ENCODE measurements at regions not wholly inside any gene's neighbourhood (a gene's known extent, or its start where the extent isn't known, plus 50 kb on each side); places are given as distances from the start of the nearest gene placed in this dataset.

DNA sequence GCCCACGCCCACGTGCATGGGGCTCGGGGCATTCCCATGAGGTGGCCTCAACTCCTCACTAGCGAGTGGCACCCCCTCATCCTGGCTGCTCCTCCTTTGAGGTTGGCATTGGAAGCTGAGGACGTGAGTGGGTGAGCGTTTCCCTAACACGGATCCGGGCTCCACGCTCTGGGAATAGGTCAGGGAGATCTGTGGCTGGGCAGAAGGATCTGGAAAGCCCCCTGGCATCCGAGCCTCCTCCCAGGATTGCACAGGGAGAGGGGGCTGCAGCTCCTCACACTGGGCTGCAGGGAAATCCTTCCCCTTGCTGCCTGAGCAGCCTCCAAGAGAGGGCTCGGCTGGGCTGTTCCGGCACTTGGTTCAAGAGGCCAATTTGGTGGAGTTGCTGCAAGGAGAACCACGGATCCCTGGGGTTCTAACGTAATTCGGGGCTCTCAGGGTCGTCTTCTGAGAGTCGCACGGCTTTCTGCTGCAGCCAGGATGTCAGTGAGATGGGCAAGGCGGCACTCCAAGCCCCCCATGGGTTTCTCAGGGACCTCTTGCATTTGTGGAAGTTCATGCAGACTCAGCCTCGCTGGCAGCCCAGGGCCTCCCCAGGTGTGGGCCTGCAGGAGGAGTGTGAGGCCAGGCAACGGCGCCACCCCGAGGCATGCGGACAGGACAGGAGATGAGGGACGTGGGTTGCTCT lies 1119.0 kb downstream of the BRD1 start:
- TF ChIP-seq, protein P1, sequence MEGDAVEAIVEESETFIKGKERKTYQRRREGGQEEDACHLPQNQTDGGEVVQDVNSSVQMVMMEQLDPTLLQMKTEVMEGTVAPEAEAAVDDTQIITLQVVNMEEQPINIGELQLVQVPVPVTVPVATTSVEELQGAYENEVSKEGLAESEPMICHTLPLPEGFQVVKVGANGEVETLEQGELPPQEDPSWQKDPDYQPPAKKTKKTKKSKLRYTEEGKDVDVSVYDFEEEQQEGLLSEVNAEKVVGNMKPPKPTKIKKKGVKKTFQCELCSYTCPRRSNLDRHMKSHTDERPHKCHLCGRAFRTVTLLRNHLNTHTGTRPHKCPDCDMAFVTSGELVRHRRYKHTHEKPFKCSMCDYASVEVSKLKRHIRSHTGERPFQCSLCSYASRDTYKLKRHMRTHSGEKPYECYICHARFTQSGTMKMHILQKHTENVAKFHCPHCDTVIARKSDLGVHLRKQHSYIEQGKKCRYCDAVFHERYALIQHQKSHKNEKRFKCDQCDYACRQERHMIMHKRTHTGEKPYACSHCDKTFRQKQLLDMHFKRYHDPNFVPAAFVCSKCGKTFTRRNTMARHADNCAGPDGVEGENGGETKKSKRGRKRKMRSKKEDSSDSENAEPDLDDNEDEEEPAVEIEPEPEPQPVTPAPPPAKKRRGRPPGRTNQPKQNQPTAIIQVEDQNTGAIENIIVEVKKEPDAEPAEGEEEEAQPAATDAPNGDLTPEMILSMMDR (IDR thresholded peaks at IDR 0.05; ENCODE audit: low read depth, low read length, poor library complexity, severe bottlenecking), result no peak
- TF ChIP-seq EZH2phosphoT487 (IDR thresholded peaks at IDR 0.05; ENCODE audit: borderline replicate concordance, low read length), result no peak
